ENCODE measurements at regions not wholly inside any gene's neighbourhood (a gene's known extent, or its start where the extent isn't known, plus 50 kb on each side); places are given as distances from the start of the nearest gene placed in this dataset.

- H3K4ac ChIP-seq (ENCODE audit: low read depth, low read length), result no peak overlapping the region
- no peaks in the 10 kb centered on the region for H3K79me1 ChIP-seq (ENCODE audit: insufficient read depth, low read depth, low read length, poor library complexity, severe bottlenecking)
- no peaks in the 10 kb centered on the region for H3K36me3 Mint-ChIP-seq (ENCODE audit: insufficient read depth in 1 of 3, low read depth in 3 of 3)
- H3K9me3 ChIP-seq (ENCODE audit: control insufficient read depth, low read depth, low read length), result no peaks in the 10 kb centered on the region
- H3K4me1 ChIP-seq (ENCODE audit: insufficient read depth, low read length), result no peaks in the 10 kb centered on the region
- H2BK15ac ChIP-seq (ENCODE audit: low read depth, low read length), result no peak overlapping the region
- no peak overlapping the region for H2BK120ac ChIP-seq (ENCODE audit: low read depth, low read length, poor library complexity, severe bottlenecking)
- H2BK5ac ChIP-seq (ENCODE audit: insufficient read length, low read length), result no peak overlapping the region
- no peak for TF ChIP-seq CTCF (conservative IDR thresholded peaks at IDR 0.05)
- H2BK20ac ChIP-seq (ENCODE audit: low read depth, low read length, poor library complexity, severe bottlenecking), result no peak overlapping the region
- H3K27ac ChIP-seq (ENCODE audit: insufficient read length, low read depth, low read length), result no peak overlapping the region
- H4K8ac ChIP-seq (replicated peaks; ENCODE audit: insufficient read length, low read depth, low read length), result no peak overlapping the region
- no peak overlapping the region for H4K91ac ChIP-seq (ENCODE audit: insufficient read length, low read depth, low read length)
- no peak for DNase-seq
- H3K14ac ChIP-seq (ENCODE audit: insufficient read depth, low read length), result no peak overlapping the region
- H2AK5ac ChIP-seq (ENCODE audit: insufficient read length, low read length), result no peak overlapping the region
- no peak overlapping the region for H2BK12ac ChIP-seq (ENCODE audit: insufficient read length, low read depth, low read length)
- no peak overlapping the region for H3K18ac ChIP-seq (ENCODE audit: insufficient read length, low read depth, low read length)
- H3K27me3 Mint-ChIP-seq (ENCODE audit: low read depth), result no peaks in the 10 kb centered on the region
- H3K4me2 ChIP-seq (ENCODE audit: insufficient read depth, insufficient read length, low read length), result no peak overlapping the region
- H3K4me3 Mint-ChIP-seq, result no peak overlapping the region
- no peaks in the 10 kb centered on the region for H3K79me2 ChIP-seq (ENCODE audit: insufficient read depth, low read length)
- no peaks in the 10 kb centered on the region for H3K4me1 Mint-ChIP-seq
- H3K27me3 ChIP-seq (ENCODE audit: insufficient read depth, low read length), result no peaks in the 10 kb centered on the region
- H4K20me1 ChIP-seq (ENCODE audit: control insufficient read depth, insufficient read depth, insufficient read length), result no peaks in the 10 kb centered on the region
- no peak overlapping the region for H2AFZ ChIP-seq (ENCODE audit: low read length)
- H3K9me3 Mint-ChIP-seq, result no peaks in the 10 kb centered on the region; a peak in 1 of 5 replicates
- no peak overlapping the region for H3K23ac ChIP-seq (ENCODE audit: insufficient read length, low read depth, low read length)
- no peaks in the 10 kb centered on the region for H3K23me2 ChIP-seq (ENCODE audit: insufficient read length, low read depth, low read length, poor library complexity, severe bottlenecking)
- no peak overlapping the region for H3K9ac ChIP-seq (ENCODE audit: extremely low read depth, insufficient read length, low read length)
- no peak overlapping the region for H3K27ac Mint-ChIP-seq
- no peak overlapping the region for H3T11ph ChIP-seq (ENCODE audit: low read length)
- H3K56ac ChIP-seq (ENCODE audit: insufficient read length, low read depth, low read length), result no peak overlapping the region
- WGBS (ENCODE audit: extremely low coverage, insufficient read length, low lambda C conversion rate), result no CpG with 5 or more reads among the region's 2 CpGs
- H4K5ac ChIP-seq (ENCODE audit: insufficient read length, low read depth, low read length), result no peak overlapping the region
Measured at GRCh38 chr12:73841963-73842362, 695.7 kb upstream of the ATXN7L3B start.

Data from H9 (cell line).